ENCODE measurements at regions not wholly inside any gene's neighbourhood (a gene's known extent, or its start where the extent isn't known, plus 50 kb on each side); places are given as distances from the start of the nearest gene placed in this dataset.
"Not testable (repeated sequence)": the region's sequence is repeated elsewhere in the genome, so short reads cannot be mapped to it uniquely, and the experiment has no call there.

GRCh38 chr10:47145290-47145934 is 154.6 kb upstream of the GDF10 start:
- no peak for DNase-seq

GRCh38 chr10:47146572-47146971 is 153.4 kb upstream of the GDF10 start:
- DNase-seq: no peak

- no peak for DNase-seq
Measured at GRCh38 chr10:47147186-47147585, 152.8 kb upstream of the GDF10 start.

- no peak for DNase-seq
Measured at GRCh38 chr10:47150581-47150980, 149.4 kb upstream of the GDF10 start.

GRCh38 chr10:47151920-47152319 is 148.1 kb upstream of the GDF10 start:
- no peak for DNase-seq

GRCh38 chr10:47152861-47153349 is 147.1 kb upstream of the GDF10 start:
- no peak for DNase-seq

GRCh38 chr10:47154762-47155161 is 145.2 kb upstream of the GDF10 start:
- no peak for DNase-seq

- no peak for DNase-seq
Measured at GRCh38 chr10:47156873-47157272, 143.1 kb upstream of the GDF10 start.

- no peak for DNase-seq
Measured at GRCh38 chr10:47158116-47159071, 141.6 kb upstream of the GDF10 start.

- DNase-seq: no peak
Measured at GRCh38 chr10:47159361-47160260, 140.4 kb upstream of the GDF10 start.

GRCh38 chr10:47160261-47160908 is 139.6 kb upstream of the GDF10 start:
- DNase-seq: no peak

GRCh38 chr10:47160967-47161366 is 139.0 kb upstream of the GDF10 start:
- no peak for DNase-seq

GRCh38 chr10:47161465-47161864 is 138.5 kb upstream of the GDF10 start:
- DNase-seq: no peak

- no peak for DNase-seq
Measured at GRCh38 chr10:47164126-47164799, 135.7 kb upstream of the GDF10 start.

- no peak for DNase-seq
Measured at GRCh38 chr10:47164800-47165128, 135.2 kb upstream of the GDF10 start.

GRCh38 chr10:47165168-47165710 is 134.8 kb upstream of the GDF10 start:
- no peak for DNase-seq

GRCh38 chr10:47165711-47166404 is 134.1 kb upstream of the GDF10 start:
- DNase-seq: peak; percentile 86

GRCh38 chr10:47166405-47166777 is 133.6 kb upstream of the GDF10 start:
- DNase-seq: no peak

GRCh38 chr10:47166808-47167581 is 133.0 kb upstream of the GDF10 start:
- not testable (repeated sequence) for DNase-seq

- DNase-seq: no peak
Measured at GRCh38 chr10:47167591-47167990, 132.4 kb upstream of the GDF10 start.

All from right hindlimb (tissue), 1 donor.